H1 (cell line): ENCODE measurements at regions not wholly inside any gene's neighbourhood (a gene's known extent, or its start where the extent isn't known, plus 50 kb on each side); places are given as distances from the start of the nearest gene placed in this dataset.

Experiments
- CHD1 ChIP-seq: IDR thresholded peaks from 2 replicates; pipeline ENCODE4 v1.6.1; 2012; ENCODE audit warnings: low read depth, low read length, improper control_type of control experiment
- CHD2 ChIP-seq: IDR thresholded peaks from 2 replicates; pipeline ENCODE4 v1.6.1; 2012; ENCODE audit warnings: low read length, improper control_type of control experiment
- CREB1 ChIP-seq: IDR thresholded peaks from 2 replicates; pipeline ENCODE4 v1.6.1; 2012; ENCODE audit warnings: inconsistent platforms
- EP300 ChIP-seq, 2 experiments: IDR thresholded peaks; 1 replicate in 1 of 2; 2 replicates in 1 of 2; pipeline ENCODE4 v1.6.1; 2011 to 2012; ENCODE audit warnings: low read depth in 2 of 2, low read length in 2 of 2, mild to moderate bottlenecking in 2 of 2, borderline replicate concordance in 1 of 2, inconsistent platforms in 1 of 2, moderate library complexity in 1 of 2
- JUN ChIP-seq: IDR thresholded peaks from 2 replicates; pipeline ENCODE4 v1.6.1; 2011; ENCODE audit warnings: low read depth, mild to moderate bottlenecking, improper control_type of control experiment, low read length
- RBBP5 ChIP-seq: IDR thresholded peaks from 2 replicates; pipeline ENCODE4 v1.7.1; 2012; ENCODE audit warnings: low read depth, mild to moderate bottlenecking, inconsistent platforms, low read length, moderate library complexity, borderline replicate concordance
- SP4 ChIP-seq: IDR thresholded peaks from 2 replicates; pipeline ENCODE4 v1.6.1; 2012; ENCODE audit warnings: low read length, inconsistent platforms
- TF ChIP-seq, protein P1 (sequence below): IDR thresholded peaks from 2 replicates; pipeline ENCODE4 v1.6.1; 2012; ENCODE audit warnings: inconsistent platforms

DNA sequence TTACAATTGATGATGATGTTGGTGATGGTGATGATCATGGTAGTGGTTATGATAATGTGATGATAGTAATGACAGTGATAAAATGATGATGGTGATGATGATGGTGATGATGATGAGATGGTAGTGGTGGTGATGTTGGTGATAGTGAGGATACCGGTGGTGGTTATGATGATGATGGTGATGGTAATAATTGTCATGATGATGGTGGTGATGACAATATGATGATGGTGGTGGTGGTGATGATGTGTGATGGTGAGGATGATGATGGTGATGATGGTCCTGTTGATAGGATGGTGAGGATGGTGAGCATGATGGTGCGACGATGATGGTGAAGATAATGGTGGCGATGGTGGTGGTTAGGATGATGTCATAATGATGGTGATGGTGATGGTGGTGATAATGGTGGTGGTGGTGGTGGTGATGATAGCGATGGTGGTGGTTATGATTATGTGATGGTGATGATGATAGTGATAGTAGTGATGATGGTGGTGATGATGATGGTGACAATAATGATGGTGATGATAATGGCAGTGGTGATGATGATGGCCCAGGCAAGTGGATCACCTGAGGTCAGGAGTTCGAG, 1129.9 kb downstream of the BRD1 start (continued):
- TF ChIP-seq CHD2 (no peak), SP4 (no peak), RBBP5 (no peak), EP300 (IDR thresholded peaks at IDR 0.05; ENCODE audit: borderline replicate concordance in 1 of 2, low read depth in 2 of 2, low read length in 2 of 2) (no peak), JUN (no peak), CREB1 (no peak), CHD1 (no peak)
- TF ChIP-seq, protein P1, sequence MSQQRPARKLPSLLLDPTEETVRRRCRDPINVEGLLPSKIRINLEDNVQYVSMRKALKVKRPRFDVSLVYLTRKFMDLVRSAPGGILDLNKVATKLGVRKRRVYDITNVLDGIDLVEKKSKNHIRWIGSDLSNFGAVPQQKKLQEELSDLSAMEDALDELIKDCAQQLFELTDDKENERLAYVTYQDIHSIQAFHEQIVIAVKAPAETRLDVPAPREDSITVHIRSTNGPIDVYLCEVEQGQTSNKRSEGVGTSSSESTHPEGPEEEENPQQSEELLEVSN = no peak
